K562 (cell line): ENCODE measurements at regions not wholly inside any gene's neighbourhood (a gene's known extent, or its start where the extent isn't known, plus 50 kb on each side); places are given as distances from the start of the nearest gene placed in this dataset.

Experiments
- ATAC-seq: fragments of 200-7000 bp; cut with Tn5 transposase; 3 replicates; pipeline ENCODE4 v1.9.1; 2020; ENCODE audit warnings: moderate library complexity
- BruUV-seq: library from RNA; stranded (reverse); fragments of 400-500 nt; replicated peaks from 2 replicates; lab custom pipeline; 2021; lab: Mats Ljungman, UMichigan
- CTCF ChIA-PET: fragments of 300-600 bp; formaldehyde crosslinking; extraction: SDS; loops from one replicate; lab custom pipeline; 2021; ENCODE audit warnings: low intra/inter-chr PET ratio; lab: Yijun Ruan, JAX
- POLR2A ChIA-PET: fragments of 300-600, 350-650 bp; sonication (Branson Sonifier 250); formaldehyde crosslinking; extraction: SDS; loops from one replicate; lab custom pipeline; 2021; ENCODE audit warnings: antibody characterized with exemption, inconsistent platforms; lab: Yijun Ruan, JAX
- DNase-seq, 4 experiments: peaks; one replicate each; pipeline versions ENCODE4 v3.0.0 to v3.0.0-alpha.2; 2011 to 2018; ENCODE audit warnings: low spot score in 3 of 4, mixed read lengths in 3 of 4; ENCODE audit errors: extremely low read depth in 1 of 4
- FAIRE-seq: peaks from 2 replicates; lab custom pipeline; 2011; peaks lifted over from hg19 to GRCh38; lab: Jason Lieb, UNC
- H2AFZ ChIP-seq: 2 replicates; pipeline ENCODE4 v1.6.0; 2011; ENCODE audit warnings: low read depth, low read length, control low read depth, inconsistent platforms
- H3K27ac ChIP-seq: fragments of 200-600 bp; 3 replicates; pipeline ENCODE4 v1.8.0; 2011; ENCODE audit warnings: low read depth, mild to moderate bottlenecking, control low read depth, inconsistent platforms, low read length, moderate library complexity, mixed read lengths; ENCODE audit errors: extremely low read depth
- H3K27me3 ChIP-seq, 2 experiments: fragments of 300-600 bp in 1 of 2; 2 replicates in 1 of 2; 3 replicates in 1 of 2; pipeline versions ENCODE4 v1.6.0 to v1.8.0; 2011; ENCODE audit warnings: inconsistent platforms in 2 of 2, low read length in 2 of 2, mild to moderate bottlenecking in 1 of 2, mixed read lengths in 1 of 2, moderate library complexity in 1 of 2; ENCODE audit not compliant: control insufficient read depth in 2 of 2, insufficient read depth in 2 of 2
- H3K36me3 ChIP-seq: fragments of 300-600 bp; 3 replicates; pipeline ENCODE4 v1.8.0; 2011; ENCODE audit warnings: mild to moderate bottlenecking, low read length, inconsistent platforms; ENCODE audit not compliant: control insufficient read depth, insufficient read depth
- H3K4me1 ChIP-seq, 2 experiments: fragments of 200-600 bp in 1 of 2; replicated peaks in 1 of 2; 2 replicates in 1 of 2; 3 replicates in 1 of 2; pipeline versions ENCODE4 v1.5.1 to v1.8.0; 2011; ENCODE audit warnings: inconsistent platforms in 2 of 2, low read length in 2 of 2, mild to moderate bottlenecking in 1 of 2, mixed read lengths in 1 of 2, moderate library complexity in 1 of 2; ENCODE audit not compliant: control insufficient read depth in 2 of 2, insufficient read depth in 2 of 2
- H3K4me2 ChIP-seq: 2 replicates; pipeline ENCODE4 v1.6.1; 2011; ENCODE audit warnings: low read length, control low read depth, inconsistent platforms, mixed read lengths; ENCODE audit not compliant: insufficient read depth
- H3K4me3 ChIP-seq: fragments of 200-600 bp; sonication (generic), shearing (Covaris generic); 2 replicates; pipeline ENCODE4 v1.5.1; 2016; ENCODE audit warnings: control low read depth, inconsistent platforms
- H3K79me2 ChIP-seq: fragments of 200-600 bp; 3 replicates; pipeline ENCODE4 v1.8.0; 2011; ENCODE audit warnings: low read length, inconsistent platforms; ENCODE audit not compliant: control insufficient read depth, insufficient read depth
- H3K9ac ChIP-seq, 2 experiments: 2 replicates each; pipeline versions ENCODE4 v1.6.0 to v1.6.1; 2011; ENCODE audit warnings: low read depth in 2 of 2, low read length in 2 of 2, control low read depth in 1 of 2, inconsistent platforms in 1 of 2, mild to moderate bottlenecking in 1 of 2, mixed read lengths in 1 of 2; ENCODE audit not compliant: insufficient read depth in 1 of 2
- H3K9me1 ChIP-seq: one replicate; pipeline ENCODE4 v1.6.0; 2011; ENCODE audit warnings: inconsistent platforms, mild to moderate bottlenecking, low read length, moderate library complexity; ENCODE audit not compliant: control insufficient read depth, insufficient read depth
- H3K9me3 ChIP-seq: replicated peaks from 2 replicates; pipeline ENCODE4 v1.5.1; 2011; ENCODE audit warnings: low read depth, low read length, inconsistent platforms; ENCODE audit not compliant: control insufficient read depth, insufficient read depth
- H4K20me1 ChIP-seq: replicated peaks from 2 replicates; pipeline ENCODE4 v1.6.1; 2011; ENCODE audit warnings: low read length, inconsistent platforms, mixed read lengths; ENCODE audit not compliant: control insufficient read depth, insufficient read depth
- BRCA1 ChIP-seq, 2 experiments: fragments of 450-650 bp in 1 of 2; sonication (generic) in 1 of 2; formaldehyde crosslinking in 1 of 2; IDR thresholded peaks; 2 replicates each; pipeline versions ENCODE4 v1.5.0 to v1.6.1; 2017 to 2020; ENCODE audit warnings: mild to moderate bottlenecking in 1 of 2, missing genetic modification reagents in 1 of 2
- CHAMP1 ChIP-seq: fragments of 450-650 bp; IDR thresholded peaks from 2 replicates; pipeline ENCODE4 v1.6.1; 2016; ENCODE audit warnings: mild to moderate bottlenecking
- DDX20 ChIP-seq: fragments of 450-650 bp; IDR thresholded peaks from 2 replicates; pipeline ENCODE4 v1.6.1; 2016; ENCODE audit warnings: missing genetic modification characterization, low read depth, mild to moderate bottlenecking, missing compliant biosample characterization, moderate library complexity
- EWSR1 ChIP-seq: fragments of 450-650 bp; IDR thresholded peaks from 2 replicates; pipeline ENCODE4 v1.6.1; 2018; ENCODE audit warnings: borderline replicate concordance, mild to moderate bottlenecking, low read depth, moderate library complexity; ENCODE audit not compliant: partially characterized antibody
- NEUROD1 ChIP-seq: fragments of 150-350 bp; IDR thresholded peaks from 2 replicates; pipeline ENCODE4 v1.6.1; 2014; ENCODE audit warnings: borderline replicate concordance, low read length, low read depth; ENCODE audit not compliant: partially characterized antibody
- OTX1 ChIP-seq: fragments of 450-650 bp; formaldehyde crosslinking; IDR thresholded peaks from 2 replicates; pipeline ENCODE4 v1.4.0; 2022; ENCODE audit warnings: mild to moderate bottlenecking
- PHB2 ChIP-seq: fragments of 450-650 bp; IDR thresholded peaks from 2 replicates; pipeline ENCODE4 v1.6.1; 2017; ENCODE audit warnings: low read depth
- TEAD2 ChIP-seq: fragments of 450-650 bp; IDR thresholded peaks from 2 replicates; pipeline ENCODE4 v1.6.1; 2016; ENCODE audit warnings: missing genetic modification characterization, control low read depth, missing compliant biosample characterization
- TFAM ChIP-seq: fragments of 250-450 bp; sonication (Bioruptor Pico); conservative IDR thresholded peaks from 2 replicates; pipeline ENCODE4 v1.5.0; 2021; ENCODE audit warnings: mild to moderate bottlenecking, moderate library complexity
- ZNF282 ChIP-seq: sonication (generic); formaldehyde crosslinking; IDR thresholded peaks from 2 replicates; pipeline ENCODE4 v1.8.1; 2023; ENCODE audit warnings: missing genetic modification reagents
- WGBS: fragments of 100-300 bp; shearing (Covaris generic); methylation state at CpG from one replicate; pipeline ENCODE4 v1.1.6; 2016; ENCODE audit warnings: low coverage, mixed read lengths; ENCODE audit not compliant: insufficient coverage; ENCODE audit errors: missing lambda C conversion rate; 5-methylcytosine and 5-hydroxymethylcytosine counted together
- in situ Hi-C: fragments of 300-500 bp; cut with MboI; formaldehyde crosslinking; loops from 4 replicates; pipeline ENCODE4 v1.15.0; 2018; ENCODE audit warnings: inconsistent platforms, mixed read lengths
- intact Hi-C: fragments of 100-400 bp; cut with micrococcal nuclease; formaldehyde crosslinking; loops from 2 replicates; pipeline ENCODE4 v1.14.2; 2022
- TF ChIP-seq, protein P1 (sequence below): conservative IDR thresholded peaks from 2 replicates; pipeline ENCODE4 v1.6.1; 2011; ENCODE audit warnings: low read depth, mild to moderate bottlenecking, low read length; ENCODE audit not compliant: control insufficient read depth
- TF ChIP-seq, protein P2 (sequence below): fragments of 250-450 bp; sonication (Bioruptor Pico); IDR thresholded peaks from 2 replicates; pipeline ENCODE4 v1.8.0; 2021; ENCODE audit warnings: moderate library complexity, mild to moderate bottlenecking, inconsistent platforms
- TF ChIP-seq, protein P3 (sequence below): fragments of 450-650 bp; IDR thresholded peaks from 2 replicates; pipeline ENCODE4 v1.7.0; 2016; ENCODE audit warnings: borderline replicate concordance
- TF ChIP-seq, protein P4 (sequence below), 2 experiments: fragments of 450-650 bp in 1 of 2; sonication (generic) in 1 of 2; formaldehyde crosslinking in 1 of 2; IDR thresholded peaks in 1 of 2; conservative IDR thresholded peaks in 1 of 2; 2 replicates each; pipeline versions ENCODE4 v1.6.1 to v1.8.1; 2016 to 2023; ENCODE audit warnings: mild to moderate bottlenecking in 2 of 2, moderate library complexity in 2 of 2, inconsistent platforms in 1 of 2, missing genetic modification reagents in 1 of 2

DNA sequence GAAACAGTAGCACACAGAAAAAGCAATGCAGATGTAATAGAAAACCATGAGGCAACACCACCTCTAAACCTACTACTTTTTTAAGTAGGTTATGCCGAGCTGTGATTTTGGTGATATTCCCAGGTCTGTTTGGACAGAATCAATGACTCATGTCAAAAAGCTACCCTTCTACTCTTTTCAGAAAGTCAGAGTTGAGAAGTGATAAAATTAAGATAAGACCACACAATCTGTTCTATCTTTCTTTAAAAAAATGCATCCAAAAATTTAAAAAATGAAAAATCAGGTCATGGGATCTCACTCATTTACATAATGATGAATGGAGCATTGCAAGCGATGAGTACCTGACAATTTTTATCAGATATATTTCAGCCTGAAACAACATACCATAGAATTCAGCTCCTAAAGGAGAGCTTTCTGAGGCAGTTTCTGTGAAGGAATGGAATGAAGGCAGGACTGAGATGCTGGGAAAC is 826.3 kb downstream of the BCL11A start:
- H2AFZ ChIP-seq = no peak overlapping the region
- ATAC-seq = no peak
- no peaks in the 10 kb centered on the region for H3K9me1 ChIP-seq
- no peak overlapping the region for H3K4me2 ChIP-seq
- no peaks in the 10 kb centered on the region for H3K79me2 ChIP-seq
- H3K27ac ChIP-seq = no peak overlapping the region
- TF ChIP-seq PHB2 (no peak), TFAM (CRISPR knock-in tag) (no peak), CHAMP1 (no peak), EWSR1 (no peak), TEAD2 (no peak), NEUROD1 (no peak), ZNF282 (CRISPR knock-in tag) (no peak), BRCA1 (IDR thresholded peaks at IDR 0.05) (no peak), BRCA1 (CRISPR knock-in tag; IDR thresholded peaks at IDR 0.05) (no peak), OTX1 (no peak), DDX20 (no peak)
- TF ChIP-seq, protein P1, sequence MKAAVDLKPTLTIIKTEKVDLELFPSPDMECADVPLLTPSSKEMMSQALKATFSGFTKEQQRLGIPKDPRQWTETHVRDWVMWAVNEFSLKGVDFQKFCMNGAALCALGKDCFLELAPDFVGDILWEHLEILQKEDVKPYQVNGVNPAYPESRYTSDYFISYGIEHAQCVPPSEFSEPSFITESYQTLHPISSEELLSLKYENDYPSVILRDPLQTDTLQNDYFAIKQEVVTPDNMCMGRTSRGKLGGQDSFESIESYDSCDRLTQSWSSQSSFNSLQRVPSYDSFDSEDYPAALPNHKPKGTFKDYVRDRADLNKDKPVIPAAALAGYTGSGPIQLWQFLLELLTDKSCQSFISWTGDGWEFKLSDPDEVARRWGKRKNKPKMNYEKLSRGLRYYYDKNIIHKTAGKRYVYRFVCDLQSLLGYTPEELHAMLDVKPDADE = no peak
- TF ChIP-seq, protein P2, sequence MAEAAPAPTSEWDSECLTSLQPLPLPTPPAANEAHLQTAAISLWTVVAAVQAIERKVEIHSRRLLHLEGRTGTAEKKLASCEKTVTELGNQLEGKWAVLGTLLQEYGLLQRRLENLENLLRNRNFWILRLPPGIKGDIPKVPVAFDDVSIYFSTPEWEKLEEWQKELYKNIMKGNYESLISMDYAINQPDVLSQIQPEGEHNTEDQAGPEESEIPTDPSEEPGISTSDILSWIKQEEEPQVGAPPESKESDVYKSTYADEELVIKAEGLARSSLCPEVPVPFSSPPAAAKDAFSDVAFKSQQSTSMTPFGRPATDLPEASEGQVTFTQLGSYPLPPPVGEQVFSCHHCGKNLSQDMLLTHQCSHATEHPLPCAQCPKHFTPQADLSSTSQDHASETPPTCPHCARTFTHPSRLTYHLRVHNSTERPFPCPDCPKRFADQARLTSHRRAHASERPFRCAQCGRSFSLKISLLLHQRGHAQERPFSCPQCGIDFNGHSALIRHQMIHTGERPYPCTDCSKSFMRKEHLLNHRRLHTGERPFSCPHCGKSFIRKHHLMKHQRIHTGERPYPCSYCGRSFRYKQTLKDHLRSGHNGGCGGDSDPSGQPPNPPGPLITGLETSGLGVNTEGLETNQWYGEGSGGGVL = no peak
- TF ChIP-seq, protein P3, sequence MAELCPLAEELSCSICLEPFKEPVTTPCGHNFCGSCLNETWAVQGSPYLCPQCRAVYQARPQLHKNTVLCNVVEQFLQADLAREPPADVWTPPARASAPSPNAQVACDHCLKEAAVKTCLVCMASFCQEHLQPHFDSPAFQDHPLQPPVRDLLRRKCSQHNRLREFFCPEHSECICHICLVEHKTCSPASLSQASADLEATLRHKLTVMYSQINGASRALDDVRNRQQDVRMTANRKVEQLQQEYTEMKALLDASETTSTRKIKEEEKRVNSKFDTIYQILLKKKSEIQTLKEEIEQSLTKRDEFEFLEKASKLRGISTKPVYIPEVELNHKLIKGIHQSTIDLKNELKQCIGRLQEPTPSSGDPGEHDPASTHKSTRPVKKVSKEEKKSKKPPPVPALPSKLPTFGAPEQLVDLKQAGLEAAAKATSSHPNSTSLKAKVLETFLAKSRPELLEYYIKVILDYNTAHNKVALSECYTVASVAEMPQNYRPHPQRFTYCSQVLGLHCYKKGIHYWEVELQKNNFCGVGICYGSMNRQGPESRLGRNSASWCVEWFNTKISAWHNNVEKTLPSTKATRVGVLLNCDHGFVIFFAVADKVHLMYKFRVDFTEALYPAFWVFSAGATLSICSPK = no peak
- TF ChIP-seq, protein P4, sequence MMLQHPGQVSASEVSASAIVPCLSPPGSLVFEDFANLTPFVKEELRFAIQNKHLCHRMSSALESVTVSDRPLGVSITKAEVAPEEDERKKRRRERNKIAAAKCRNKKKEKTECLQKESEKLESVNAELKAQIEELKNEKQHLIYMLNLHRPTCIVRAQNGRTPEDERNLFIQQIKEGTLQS (IDR thresholded peaks at IDR 0.05) = no peak
- TF ChIP-seq, protein P4 (CRISPR knock-in tag; conservative IDR thresholded peaks at IDR 0.05) = no peak
- TF ChIP-seq, all 486 proteins: peak for 0
- no peaks in the 10 kb centered on the region for H3K27me3 ChIP-seq
- H4K20me1 ChIP-seq = no peaks in the 10 kb centered on the region
- intact Hi-C loops = no loop called here
- CTCF ChIA-PET = no interaction called here
- 0% methylated on average over 2 of the region's 2 CpGs for WGBS
- DNase-seq (no peak), FAIRE-seq (no peak)
- no peak overlapping the region for H3K9ac ChIP-seq
- H3K36me3 ChIP-seq = no peaks in the 10 kb centered on the region
- in situ Hi-C loops = no loop called here
- no peaks in the 10 kb centered on the region for H3K9me3 ChIP-seq
- no peak overlapping the region for H3K4me3 ChIP-seq
- no peaks in the 10 kb centered on the region for H3K4me1 ChIP-seq
- no TSS peak for BruUV-seq
- POLR2A ChIA-PET = no interaction called here
